ENCODE measurements at regions not wholly inside any gene's neighbourhood (a gene's known extent, or its start where the extent isn't known, plus 50 kb on each side); places are given as distances from the start of the nearest gene placed in this dataset.

DNA sequence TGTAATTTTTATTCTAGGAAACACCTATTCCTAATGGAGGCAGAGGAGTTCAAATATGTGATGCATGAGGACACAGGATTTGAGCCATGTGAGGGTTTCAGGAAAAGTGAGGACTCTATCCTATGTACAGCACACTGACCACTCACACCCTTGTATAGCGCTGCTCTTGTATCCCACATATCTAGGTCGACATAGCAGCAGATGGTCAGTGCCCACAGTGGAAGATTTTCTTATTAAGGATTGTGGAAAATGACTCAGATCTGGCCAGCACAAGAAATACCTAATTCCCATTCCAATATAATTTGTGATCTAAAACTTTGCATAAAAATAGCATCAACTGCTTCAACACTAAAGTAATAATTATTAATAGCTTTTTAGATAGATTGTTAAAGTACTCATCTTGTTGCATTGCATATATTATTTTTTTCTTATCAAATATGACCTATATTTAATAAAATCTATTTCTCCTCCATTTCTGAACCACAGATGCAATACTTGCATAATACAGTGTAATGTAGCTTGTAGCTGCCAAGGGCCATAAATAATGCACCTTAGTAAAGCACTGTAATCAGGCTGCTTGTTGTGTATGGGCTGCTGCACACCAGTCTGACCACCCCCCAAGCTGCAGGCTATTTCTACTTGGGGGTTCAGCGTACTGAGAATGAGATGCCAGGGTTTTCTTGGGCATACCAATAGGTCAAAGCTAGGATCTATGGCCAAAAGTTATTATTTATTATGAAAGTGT lies 442.2 kb upstream of the CWC22 start:
- peak; percentile 13 for DNase-seq (ENCODE audit: low read depth)
- TF ChIP-seq, protein P1, sequence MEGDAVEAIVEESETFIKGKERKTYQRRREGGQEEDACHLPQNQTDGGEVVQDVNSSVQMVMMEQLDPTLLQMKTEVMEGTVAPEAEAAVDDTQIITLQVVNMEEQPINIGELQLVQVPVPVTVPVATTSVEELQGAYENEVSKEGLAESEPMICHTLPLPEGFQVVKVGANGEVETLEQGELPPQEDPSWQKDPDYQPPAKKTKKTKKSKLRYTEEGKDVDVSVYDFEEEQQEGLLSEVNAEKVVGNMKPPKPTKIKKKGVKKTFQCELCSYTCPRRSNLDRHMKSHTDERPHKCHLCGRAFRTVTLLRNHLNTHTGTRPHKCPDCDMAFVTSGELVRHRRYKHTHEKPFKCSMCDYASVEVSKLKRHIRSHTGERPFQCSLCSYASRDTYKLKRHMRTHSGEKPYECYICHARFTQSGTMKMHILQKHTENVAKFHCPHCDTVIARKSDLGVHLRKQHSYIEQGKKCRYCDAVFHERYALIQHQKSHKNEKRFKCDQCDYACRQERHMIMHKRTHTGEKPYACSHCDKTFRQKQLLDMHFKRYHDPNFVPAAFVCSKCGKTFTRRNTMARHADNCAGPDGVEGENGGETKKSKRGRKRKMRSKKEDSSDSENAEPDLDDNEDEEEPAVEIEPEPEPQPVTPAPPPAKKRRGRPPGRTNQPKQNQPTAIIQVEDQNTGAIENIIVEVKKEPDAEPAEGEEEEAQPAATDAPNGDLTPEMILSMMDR (conservative IDR thresholded peaks at IDR 0.05; ENCODE audit: control insufficient read depth, insufficient read depth, low read depth, low read length), result no peak
- H3K4me3 ChIP-seq (ENCODE audit: control insufficient read depth, low read depth, low read length), result no peak overlapping the region

DNA sequence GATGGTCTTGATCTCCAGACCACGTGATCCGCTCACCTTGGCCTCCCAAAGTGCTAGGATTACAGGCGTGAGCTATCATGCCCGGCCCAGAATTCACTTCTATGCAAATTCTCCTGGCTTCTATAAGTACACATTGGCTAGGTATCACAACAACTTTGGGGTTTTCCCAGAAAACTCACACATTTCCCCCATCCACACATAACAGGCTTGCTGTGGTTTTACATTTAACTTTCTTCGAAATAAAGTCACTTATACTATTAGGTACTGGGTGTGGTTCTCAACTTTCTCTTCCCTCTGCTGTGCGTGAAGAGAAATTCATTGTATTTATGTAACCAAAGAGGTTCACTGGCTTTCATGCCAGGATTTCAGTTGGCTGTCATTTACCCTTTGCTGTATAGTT lies 439.4 kb upstream of the CWC22 start:
- TF ChIP-seq, protein P1 (conservative IDR thresholded peaks at IDR 0.05; ENCODE audit: control insufficient read depth, insufficient read depth, low read depth, low read length), result no peak
- no peak overlapping the region for H3K4me3 ChIP-seq (ENCODE audit: control insufficient read depth, low read depth, low read length)
- DNase-seq (ENCODE audit: low read depth), result no peak

DNA sequence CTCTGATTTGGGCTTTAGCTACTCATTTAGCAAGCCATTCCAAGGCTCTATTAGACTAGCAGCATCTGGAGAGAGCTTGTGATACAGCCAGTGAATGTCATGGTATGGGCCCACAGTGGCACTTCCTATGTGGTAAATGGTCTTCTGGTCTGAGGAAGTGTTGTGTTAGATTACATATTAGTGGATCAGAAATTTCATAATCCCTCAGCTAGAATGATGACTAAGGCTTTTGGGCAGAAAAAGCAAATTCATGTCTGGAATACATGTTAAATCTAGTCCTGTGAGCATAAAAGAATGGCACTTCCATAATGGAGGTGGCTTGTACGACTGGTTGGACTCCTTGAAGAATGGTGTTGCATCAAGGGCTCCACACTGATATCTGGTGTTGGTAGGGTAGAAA lies 436.8 kb upstream of the CWC22 start:
- H3K4me3 ChIP-seq (ENCODE audit: control insufficient read depth, low read depth, low read length), result no peak overlapping the region
- DNase-seq (ENCODE audit: low read depth), result peak; percentile 57
- TF ChIP-seq, protein P1 (conservative IDR thresholded peaks at IDR 0.05; ENCODE audit: control insufficient read depth, insufficient read depth, low read depth, low read length), result no peak

DNA sequence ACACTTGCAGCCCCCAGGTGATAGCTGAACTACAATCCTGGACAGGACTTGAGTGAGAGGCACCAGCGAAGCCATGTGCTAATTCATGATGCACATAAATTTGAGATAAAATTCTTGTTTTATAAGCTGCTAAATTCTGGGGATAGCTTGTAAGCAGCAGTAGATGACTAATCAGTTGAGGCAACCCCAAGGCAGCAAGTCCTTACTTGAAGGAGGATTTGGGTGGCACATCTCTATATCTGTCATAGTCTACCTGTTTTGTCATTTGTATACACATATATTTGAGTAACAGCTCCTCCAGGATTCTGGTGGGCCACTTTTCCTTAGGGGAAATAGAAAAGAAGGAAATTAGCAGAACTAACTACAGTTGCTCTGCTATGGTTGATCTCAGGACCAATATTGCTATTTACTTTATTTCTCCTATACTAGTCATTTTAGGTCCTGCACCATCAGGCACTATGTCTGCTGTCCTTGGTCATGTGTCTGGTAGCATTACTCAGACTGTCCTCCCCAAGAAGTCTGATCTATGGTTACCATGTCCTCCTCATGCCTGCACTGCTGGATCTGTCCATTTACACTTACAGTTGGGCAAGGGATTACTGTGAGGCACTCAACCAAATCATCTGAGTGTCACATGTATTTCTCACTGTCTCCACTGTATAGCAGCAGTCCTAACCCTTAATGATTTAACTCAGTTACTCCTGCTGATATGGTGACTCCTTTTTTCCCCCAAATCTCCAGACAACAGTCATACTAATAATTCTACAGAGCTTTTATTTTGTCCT lies 436.0 kb upstream of the CWC22 start:
- TF ChIP-seq, protein P1 (conservative IDR thresholded peaks at IDR 0.05; ENCODE audit: control insufficient read depth, insufficient read depth, low read depth, low read length), result no peak
- DNase-seq (ENCODE audit: low read depth), result no peak
- no peak overlapping the region for H3K4me3 ChIP-seq (ENCODE audit: control insufficient read depth, low read depth, low read length)

DNA sequence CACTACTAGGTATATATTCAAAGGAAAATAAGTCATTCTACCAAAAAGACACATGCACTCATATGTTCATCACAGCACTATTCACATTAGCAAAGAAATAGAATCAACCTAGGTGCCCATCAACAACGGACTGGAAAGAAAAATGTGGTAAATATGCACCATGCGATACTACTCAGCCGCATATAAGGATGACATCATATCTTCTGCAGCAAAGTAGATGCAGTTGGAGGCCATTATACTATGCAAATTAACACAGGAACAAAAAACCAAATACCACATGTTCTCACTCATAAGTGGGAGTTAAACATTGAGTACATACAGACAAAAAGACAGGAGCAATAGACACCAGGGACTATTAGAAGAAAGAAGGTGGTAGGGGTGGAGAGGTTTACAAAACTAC lies 412.1 kb upstream of the CWC22 start:
- H3K4me3 ChIP-seq (ENCODE audit: control insufficient read depth, low read depth, low read length), result no peak overlapping the region
- TF ChIP-seq, protein P1 (conservative IDR thresholded peaks at IDR 0.05; ENCODE audit: control insufficient read depth, insufficient read depth, low read depth, low read length), result no peak
- DNase-seq (ENCODE audit: low read depth), result no peak

DNA sequence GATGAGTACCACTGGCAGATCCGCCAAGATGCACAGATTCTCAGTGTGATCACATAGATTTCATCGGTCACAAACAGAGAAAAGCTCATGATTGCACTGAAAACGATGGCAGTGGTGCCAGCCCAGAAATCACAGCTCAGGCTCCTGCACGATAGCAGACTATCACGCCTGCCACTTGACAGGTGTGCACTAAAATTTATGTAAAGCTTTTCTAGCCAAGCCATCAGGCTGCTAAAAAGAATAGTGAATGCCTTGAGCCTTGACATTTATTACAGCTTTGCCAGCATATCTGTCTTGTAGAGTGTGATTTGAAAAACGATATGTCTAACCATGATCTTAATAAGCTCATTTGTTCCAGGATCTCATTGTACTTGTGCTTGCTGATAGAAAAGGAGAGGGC lies 409.5 kb upstream of the CWC22 start:
- DNase-seq (ENCODE audit: low read depth), result no peak

More for the DNA sequence above, 409.5 kb upstream of the CWC22 start:
- no peak overlapping the region for H3K4me3 ChIP-seq (ENCODE audit: control insufficient read depth, low read depth, low read length)
- TF ChIP-seq, protein P1 (conservative IDR thresholded peaks at IDR 0.05; ENCODE audit: control insufficient read depth, insufficient read depth, low read depth, low read length), result no peak
